Stomach (tissue), 8 donors: ENCODE measurements at regions not wholly inside any gene's neighbourhood (a gene's known extent, or its start where the extent isn't known, plus 50 kb on each side); places are given as distances from the start of the nearest gene placed in this dataset.

Experiments used
- DNase-seq, 2 donors: peaks; one replicate each; pipeline versions ENCODE4 v3.0.0 to v3.0.0-alpha.2; 2013 to 2019
- H3K27ac ChIP-seq, 5 donors: fragments of 200-600 bp in 4 of 5; sonication (generic) in 4 of 5; one replicate each; pipeline ENCODE4 v1.5.1; 2013 to 2019; ENCODE audit warnings: mild to moderate bottlenecking in 1 of 5, moderate library complexity in 1 of 5
- H3K27me3 ChIP-seq, 3 donors: fragments of 200-600 bp; sonication (generic); one replicate each; pipeline ENCODE4 v1.5.1; 2017 to 2019; ENCODE audit warnings: mixed run types in 1 of 3
- H3K36me3 ChIP-seq, 4 donors: fragments of 200-600 bp; sonication (generic); 1 replicate in 3 of 4; 2 replicates in 1 of 4; pipeline ENCODE4 v1.5.1; 2016 to 2019
- H3K4me1 ChIP-seq, 4 donors: fragments of 200-600 bp; sonication (generic); one replicate each; pipeline ENCODE4 v1.5.1; 2016 to 2019
- H3K4me3 ChIP-seq, 4 donors: fragments of 200-600 bp; sonication (generic) in 3 of 4; one replicate each; pipeline ENCODE4 v1.5.1; 2016 to 2019; ENCODE audit warnings: mild to moderate bottlenecking in 1 of 4
- H3K9me3 ChIP-seq, 4 donors: fragments of 200-600 bp; sonication (generic); one replicate each; pipeline ENCODE4 v1.5.1; 2016 to 2019
- EP300 ChIP-seq: sonication (generic); formaldehyde crosslinking; IDR thresholded peaks from one replicate; pipeline ENCODE4 v1.6.1; 2017; ENCODE audit warnings: antibody characterized with exemption
- POLR2A ChIP-seq, 4 donors: fragments of 450-650 bp; IDR thresholded peaks; one replicate each; pipeline ENCODE4 v1.6.1; 2016; ENCODE audit warnings: antibody characterized with exemption in 4 of 4, control low read depth in 2 of 4, mild to moderate bottlenecking in 1 of 4, moderate library complexity in 1 of 4
- POLR2AphosphoS5 ChIP-seq, 3 donors: sonication (generic); formaldehyde crosslinking; IDR thresholded peaks; one replicate each; pipeline ENCODE4 v1.6.1; 2016; ENCODE audit warnings: antibody characterized with exemption in 3 of 3
- WGBS, 5 donors: extraction: QIAGEN DNeasy Blood & Tissue Kit in 3 of 5; methylation state at CpG; one replicate each; pipeline versions ENCODE4 v1.1.5 to v1.1.7; 2013 to 2018; 5-methylcytosine and 5-hydroxymethylcytosine counted together
- intact Hi-C: fragments of 100-400 bp; cut with DNase I; formaldehyde crosslinking; loops from one replicate; pipeline ENCODE4 v1.15.1; 2023; ENCODE audit warnings: low total_unique reads
- TF ChIP-seq, protein P1 (sequence below), 7 experiments: fragments of 450-650 bp in 4 of 7; fragments of 200-600 bp in 3 of 7; sonication (generic) in 3 of 7; IDR thresholded peaks; one replicate each; pipeline ENCODE4 v1.5.1; 2016 to 2019; ENCODE audit warnings: antibody characterized with exemption in 7 of 7, control low read depth in 2 of 7, mild to moderate bottlenecking in 1 of 7
- donor health status: healthy with polysubstance abuse.
- donor health status: Bipolar disorder and iron deficiency.
- donor health status: healthy.

DNA sequence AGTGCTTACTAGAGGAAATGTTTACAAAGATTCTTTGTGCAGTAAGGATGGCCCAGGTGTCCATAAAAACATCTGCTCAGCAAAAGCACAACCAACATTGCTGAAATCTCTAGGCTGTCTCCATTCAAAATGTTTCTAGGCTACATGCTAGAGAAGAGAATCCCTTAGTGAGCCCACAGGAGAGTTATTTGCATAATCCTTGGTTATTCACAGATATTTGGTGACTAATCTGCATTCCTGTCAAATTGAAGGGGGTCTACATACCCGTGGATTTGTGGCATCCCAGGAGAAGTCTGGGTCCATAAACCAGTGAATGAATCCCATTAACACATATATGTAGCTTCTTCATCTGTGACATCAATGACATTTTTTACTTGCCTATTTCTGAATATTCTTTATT lies 261.3 kb upstream of the ESRRG start:
- H3K4me3 ChIP-seq, result no peak overlapping the region
- DNase-seq, result no peak
- no peaks in the 10 kb centered on the region for H3K9me3 ChIP-seq
- no peak overlapping the region for H3K27ac ChIP-seq
- TF ChIP-seq EP300, result no peak
- TF ChIP-seq POLR2A (IDR thresholded peaks at IDR 0.05), result no peak
- no peak for TF ChIP-seq POLR2AphosphoS5 (IDR thresholded peaks at IDR 0.05)
- TF ChIP-seq, protein P1, sequence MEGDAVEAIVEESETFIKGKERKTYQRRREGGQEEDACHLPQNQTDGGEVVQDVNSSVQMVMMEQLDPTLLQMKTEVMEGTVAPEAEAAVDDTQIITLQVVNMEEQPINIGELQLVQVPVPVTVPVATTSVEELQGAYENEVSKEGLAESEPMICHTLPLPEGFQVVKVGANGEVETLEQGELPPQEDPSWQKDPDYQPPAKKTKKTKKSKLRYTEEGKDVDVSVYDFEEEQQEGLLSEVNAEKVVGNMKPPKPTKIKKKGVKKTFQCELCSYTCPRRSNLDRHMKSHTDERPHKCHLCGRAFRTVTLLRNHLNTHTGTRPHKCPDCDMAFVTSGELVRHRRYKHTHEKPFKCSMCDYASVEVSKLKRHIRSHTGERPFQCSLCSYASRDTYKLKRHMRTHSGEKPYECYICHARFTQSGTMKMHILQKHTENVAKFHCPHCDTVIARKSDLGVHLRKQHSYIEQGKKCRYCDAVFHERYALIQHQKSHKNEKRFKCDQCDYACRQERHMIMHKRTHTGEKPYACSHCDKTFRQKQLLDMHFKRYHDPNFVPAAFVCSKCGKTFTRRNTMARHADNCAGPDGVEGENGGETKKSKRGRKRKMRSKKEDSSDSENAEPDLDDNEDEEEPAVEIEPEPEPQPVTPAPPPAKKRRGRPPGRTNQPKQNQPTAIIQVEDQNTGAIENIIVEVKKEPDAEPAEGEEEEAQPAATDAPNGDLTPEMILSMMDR (IDR thresholded peaks at IDR 0.05), result no peak
- WGBS, 5 donors, result 19 to 31% (median 28%) methylated on average over 1 of the region's 1 CpG
- H3K36me3 ChIP-seq, result no peaks in the 10 kb centered on the region
- intact Hi-C loops, result no loop called here
- no peaks in the 10 kb centered on the region for H3K27me3 ChIP-seq
- H3K4me1 ChIP-seq, result no peaks in the 10 kb centered on the region

DNA sequence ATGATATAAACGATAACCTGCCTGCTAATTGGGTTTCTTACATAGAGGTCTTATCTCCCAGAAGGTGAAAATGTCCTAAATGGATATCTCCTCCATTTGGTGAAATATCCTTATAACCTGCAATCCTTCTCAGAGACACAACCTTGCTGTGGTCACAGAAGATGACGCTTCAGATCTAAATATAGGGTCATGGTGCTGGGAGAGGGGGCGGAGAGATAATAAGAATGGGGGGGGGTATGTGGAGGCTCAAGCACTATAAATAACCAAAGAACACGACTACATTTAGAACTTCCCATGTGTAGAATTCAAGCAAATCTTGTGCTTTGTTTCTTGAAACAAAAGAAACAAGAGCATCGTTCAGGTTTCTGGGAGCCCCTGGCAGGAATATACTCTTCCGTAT lies 260.6 kb upstream of the ESRRG start:
- Histone ChIP-seq H3K27me3 (no peaks in the 10 kb centered on the region), H3K27ac (no peak overlapping the region), H3K4me3 (no peak overlapping the region), H3K4me1 (no peaks in the 10 kb centered on the region), H3K36me3 (no peaks in the 10 kb centered on the region), H3K9me3 (no peaks in the 10 kb centered on the region)
- WGBS, 5 donors, result 72 to 82% (median 79%) methylated on average over 6 of the region's 6 CpGs
- no peak for TF ChIP-seq POLR2AphosphoS5 (IDR thresholded peaks at IDR 0.05)
- TF ChIP-seq, protein P1 (IDR thresholded peaks at IDR 0.05), result no peak
- DNase-seq, result no peak
- intact Hi-C loops, result no loop called here

DNA sequence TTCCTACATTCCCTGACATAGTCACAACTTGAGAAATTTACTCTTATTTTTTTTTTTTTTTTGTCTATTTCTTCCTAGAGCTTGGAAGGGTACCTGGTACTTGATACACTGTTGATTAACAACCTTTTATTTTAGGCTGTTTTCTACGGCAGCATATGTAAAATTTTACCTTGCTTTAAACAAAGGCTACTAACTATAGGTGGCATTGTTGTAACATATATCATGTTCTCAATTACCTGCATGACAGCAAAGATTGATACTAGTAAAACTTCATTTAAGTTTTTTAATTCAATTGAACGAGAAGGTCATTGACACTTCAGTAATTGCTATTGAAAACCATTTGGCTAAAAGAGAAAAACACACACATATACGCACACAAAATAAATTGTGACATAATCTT lies 238.3 kb upstream of the ESRRG start:
- no peaks in the 10 kb centered on the region for H3K27me3 ChIP-seq
- no peak overlapping the region for H3K27ac ChIP-seq
- TF ChIP-seq POLR2AphosphoS5 (IDR thresholded peaks at IDR 0.05) (no peak), POLR2A (IDR thresholded peaks at IDR 0.05) (no peak)
- H3K4me3 ChIP-seq, result no peak overlapping the region
- intact Hi-C loops, result no loop called here
- DNase-seq, result no peak
- H3K4me1 ChIP-seq, result no peaks in the 10 kb centered on the region
- H3K36me3 ChIP-seq, result no peaks in the 10 kb centered on the region
- no peaks in the 10 kb centered on the region for H3K9me3 ChIP-seq
- 37 to 55% (median 43%) methylated on average over 3 of the region's 3 CpGs for WGBS, 5 donors

DNA sequence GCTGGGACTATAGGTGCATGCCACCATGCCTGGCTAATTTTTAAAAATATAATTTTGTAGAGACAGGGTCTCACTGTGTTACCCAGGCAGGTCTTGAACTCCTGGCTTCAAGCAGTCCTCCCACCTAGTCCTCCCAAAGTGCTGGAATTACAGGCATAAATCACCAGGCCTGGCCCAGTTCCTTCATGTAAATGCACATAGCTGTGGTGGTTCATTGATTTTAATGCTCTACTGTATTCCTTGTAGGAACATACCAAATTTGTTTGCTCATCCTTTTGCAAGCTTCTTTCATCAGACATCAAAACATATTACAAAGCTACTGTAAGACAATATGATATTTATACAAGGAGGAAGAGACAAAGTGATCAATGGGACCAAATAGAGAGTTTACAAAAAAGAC lies 237.5 kb upstream of the ESRRG start:
- Histone ChIP-seq H3K27me3 (no peaks in the 10 kb centered on the region), H3K27ac (no peak overlapping the region), H3K9me3 (no peaks in the 10 kb centered on the region), H3K4me1 (no peaks in the 10 kb centered on the region), H3K36me3 (no peaks in the 10 kb centered on the region), H3K4me3 (no peak overlapping the region)
- TF ChIP-seq, protein P1 (IDR thresholded peaks at IDR 0.05), result no peak
- TF ChIP-seq EP300 (no peak), POLR2AphosphoS5 (IDR thresholded peaks at IDR 0.05) (no peak), POLR2A (IDR thresholded peaks at IDR 0.05) (no peak)
- DNase-seq, result no peak
- intact Hi-C loops, result no loop called here

DNA sequence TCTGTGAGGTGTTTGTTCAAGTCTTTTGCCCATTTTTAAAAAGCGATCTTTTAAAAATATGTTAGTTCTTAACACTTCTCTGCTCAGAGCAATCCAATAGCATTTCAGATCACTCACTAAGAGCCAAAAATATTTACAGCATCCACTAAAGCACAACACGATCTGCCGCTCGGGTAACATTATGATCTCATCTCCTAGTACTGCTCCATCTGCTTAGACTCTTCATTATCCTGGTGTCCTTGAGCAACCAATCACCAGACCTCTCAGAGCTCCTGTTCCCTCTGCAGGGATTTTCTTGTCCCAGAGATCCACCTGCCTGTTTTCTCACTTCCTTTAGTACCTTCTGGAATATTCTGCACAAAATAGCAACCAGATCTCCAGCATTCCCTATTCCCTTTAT lies 235.3 kb upstream of the ESRRG start:
- no peaks in the 10 kb centered on the region for H3K4me1 ChIP-seq
- no peak overlapping the region for H3K27ac ChIP-seq
- H3K36me3 ChIP-seq, result no peaks in the 10 kb centered on the region
- H3K27me3 ChIP-seq, result no peaks in the 10 kb centered on the region
- intact Hi-C loops, result no loop called here
- WGBS, 5 donors, result 84 to 93% (median 92%) methylated on average over 4 of the region's 4 CpGs
- no peak for TF ChIP-seq EP300
- no peak for DNase-seq
- H3K4me3 ChIP-seq, result no peak overlapping the region
- H3K9me3 ChIP-seq, result no peaks in the 10 kb centered on the region

DNA sequence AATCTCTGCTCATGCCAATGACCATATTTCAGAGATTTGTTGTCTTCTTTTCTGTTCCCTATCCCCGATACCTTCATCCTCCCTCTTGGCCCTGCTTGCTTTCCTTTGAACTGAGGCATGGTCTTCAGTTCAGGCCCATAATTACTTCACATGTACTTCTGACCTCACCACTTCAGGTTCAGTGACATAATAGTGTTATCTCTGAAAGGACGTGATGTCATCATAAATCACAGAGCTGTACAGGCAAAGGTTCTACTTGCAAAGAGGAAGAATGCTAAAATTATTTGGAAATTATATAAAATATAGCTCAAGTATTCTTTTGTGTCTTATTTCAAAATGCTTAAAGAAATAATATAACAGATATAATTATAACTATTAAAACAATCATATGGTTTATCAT lies 230.3 kb upstream of the ESRRG start:
- Histone ChIP-seq H3K27ac (no peak overlapping the region), H3K27me3 (no peaks in the 10 kb centered on the region), H3K9me3 (no peaks in the 10 kb centered on the region), H3K4me3 (no peak overlapping the region), H3K36me3 (no peaks in the 10 kb centered on the region), H3K4me1 (no peaks in the 10 kb centered on the region)
- intact Hi-C loops, result no loop called here
- WGBS, 5 donors, result 83 to 93% (median 88%) methylated on average over 2 of the region's 2 CpGs
- TF ChIP-seq POLR2A (IDR thresholded peaks at IDR 0.05) (no peak), EP300 (no peak), POLR2AphosphoS5 (IDR thresholded peaks at IDR 0.05) (no peak)
- DNase-seq, result no peak
